ENCODE measurements at regions not wholly inside any gene's neighbourhood (a gene's known extent, or its start where the extent isn't known, plus 50 kb on each side); places are given as distances from the start of the nearest gene placed in this dataset.

DNA sequence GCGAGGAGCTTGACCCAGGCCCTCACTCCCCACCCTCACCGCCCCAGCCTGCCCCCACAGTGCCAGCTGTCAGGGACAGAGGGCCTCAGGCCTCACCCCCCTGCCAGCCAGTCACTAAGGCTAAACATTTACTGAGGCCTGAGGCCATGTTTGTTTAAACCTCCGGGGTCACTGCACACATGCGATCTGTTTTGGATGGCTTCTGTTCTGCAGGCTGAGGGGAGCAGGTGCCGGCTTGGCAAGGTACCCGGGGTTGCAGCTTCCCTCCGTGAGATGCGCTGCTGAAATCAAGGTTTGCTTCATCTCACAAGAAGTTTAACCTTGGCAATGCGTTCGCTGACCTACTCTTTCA is 103.3 kb upstream of the BOD1 start:
- no peak for DNase-seq (ENCODE audit: low read depth)

DNA sequence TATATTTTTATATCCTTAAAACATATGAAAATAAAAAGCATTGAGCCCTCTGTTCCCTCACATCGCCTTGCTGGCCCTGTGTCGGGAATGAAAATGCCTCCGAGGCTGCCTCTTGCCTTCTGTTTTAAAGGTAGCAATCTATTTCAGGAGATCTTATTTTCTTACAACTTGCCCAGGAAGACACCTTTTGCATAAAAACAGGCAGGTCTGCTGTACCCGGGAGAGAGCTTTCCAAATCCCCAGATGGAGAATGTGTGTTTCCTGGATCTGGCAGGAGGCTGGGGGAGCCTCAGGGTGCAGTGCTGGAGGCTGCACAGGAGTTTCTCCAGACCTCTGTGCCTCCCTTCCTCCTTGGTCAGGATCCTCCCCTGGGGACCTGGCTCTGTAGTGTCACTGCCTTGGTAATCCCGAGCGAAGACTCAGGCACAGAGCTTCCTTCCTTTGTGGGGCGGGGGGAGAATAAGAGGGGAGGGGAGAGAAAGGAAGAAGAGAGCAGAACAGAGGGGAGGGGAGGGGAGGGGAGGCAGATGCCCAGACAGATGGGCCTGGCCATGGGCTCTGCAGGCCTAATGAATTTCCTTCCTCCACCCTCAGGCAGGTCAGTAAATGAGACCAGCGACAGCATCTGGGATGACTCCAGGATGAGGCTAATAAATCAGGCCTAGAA is 104.0 kb upstream of the BOD1 start:
- no peak for DNase-seq (ENCODE audit: low read depth)

DNA sequence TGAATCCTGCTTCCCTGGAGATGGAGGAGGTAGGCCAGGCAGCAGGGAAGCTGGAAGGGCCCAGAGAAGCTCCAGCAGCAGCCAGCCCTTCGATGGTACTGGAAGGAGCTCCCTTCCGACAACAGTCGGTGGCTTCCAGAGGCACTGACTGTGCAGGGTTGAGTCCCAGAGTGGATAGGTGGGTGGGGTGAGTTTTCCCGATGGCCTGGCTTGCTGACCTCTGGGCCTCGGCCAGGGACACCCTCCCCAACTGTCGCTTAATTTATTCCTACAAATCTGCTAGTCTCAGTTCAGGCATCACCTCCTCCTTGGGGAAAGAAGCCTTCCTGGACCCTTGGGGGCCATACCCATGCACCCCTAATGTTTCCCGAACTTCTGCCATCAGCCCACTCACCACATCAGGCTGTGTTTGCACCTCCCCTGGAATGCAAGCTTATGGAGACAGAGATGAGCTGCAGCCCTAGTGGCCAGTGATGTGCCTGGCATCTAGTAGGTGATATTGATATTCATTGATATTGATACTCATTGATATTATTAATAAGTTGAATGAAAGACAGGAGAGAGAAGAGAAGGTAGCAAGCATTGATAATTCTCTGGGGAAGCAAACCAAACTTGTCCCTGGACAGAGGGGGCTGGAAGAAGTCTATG is 104.6 kb upstream of the BOD1 start:
- no peak for DNase-seq (ENCODE audit: low read depth)

DNA sequence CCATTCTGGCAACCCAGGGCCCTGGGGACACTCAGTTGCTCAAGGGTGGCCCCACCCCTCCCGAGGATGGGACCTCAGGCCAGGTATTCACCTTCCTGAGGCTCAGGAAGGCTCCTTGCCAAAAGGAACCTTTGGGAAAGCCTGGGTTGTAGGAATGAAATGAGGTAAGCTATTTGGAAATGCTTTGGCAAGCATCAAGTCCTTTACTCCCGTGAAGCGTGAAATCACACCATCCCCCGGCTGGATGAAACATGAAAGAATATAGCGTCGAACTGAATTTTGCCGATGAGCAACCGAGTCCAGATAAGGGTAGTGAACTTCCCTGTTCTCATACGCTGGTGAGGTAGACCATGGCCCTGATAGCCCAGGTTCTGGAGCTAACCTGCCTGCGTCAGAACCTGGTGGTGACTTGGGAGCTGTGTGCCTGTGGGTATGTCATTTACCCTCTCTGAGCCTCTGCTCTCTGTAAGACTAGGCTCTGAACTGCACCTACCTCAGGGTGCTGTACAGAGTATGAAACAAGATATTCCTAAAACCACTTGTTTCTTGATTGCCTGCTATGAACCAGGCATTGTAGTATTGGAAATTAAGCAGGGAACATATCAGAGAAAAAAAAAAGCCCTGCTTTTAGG is 105.3 kb upstream of the BOD1 start:
- DNase-seq (ENCODE audit: low read depth), result no peak

DNA sequence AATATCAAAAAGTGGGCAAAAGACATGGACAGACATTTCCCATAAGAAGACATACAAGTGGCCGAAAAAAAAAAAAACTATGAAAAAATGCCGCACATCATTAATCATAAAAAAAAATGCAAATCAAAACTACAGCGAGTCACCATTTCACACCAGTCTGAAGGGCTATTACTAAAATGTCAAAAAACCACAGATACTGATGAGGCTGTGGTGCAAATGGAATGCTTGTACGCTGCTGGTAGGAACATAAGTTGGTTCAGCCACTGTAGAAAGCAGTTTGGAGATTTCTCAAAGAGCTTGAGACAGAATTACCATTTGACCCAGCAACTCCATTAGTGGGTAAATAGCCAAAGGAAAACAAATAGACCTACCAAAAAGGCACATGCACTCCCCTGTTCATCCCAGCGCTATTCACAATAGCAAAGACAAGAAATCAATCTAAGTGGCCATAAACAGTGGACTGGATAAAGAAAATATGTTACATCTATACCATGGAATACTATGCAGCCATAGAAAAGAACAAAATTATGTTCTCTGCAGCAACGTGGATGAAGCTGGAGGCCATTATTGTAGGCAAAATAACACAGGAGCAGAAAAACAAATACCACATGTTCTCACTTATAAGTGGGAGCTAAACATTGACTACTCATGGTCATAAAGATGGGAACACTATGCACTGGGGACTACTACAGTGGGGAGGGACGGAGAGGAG is 110.6 kb upstream of the BOD1 start:
- DNase-seq (ENCODE audit: low read depth), result no peak

DNA sequence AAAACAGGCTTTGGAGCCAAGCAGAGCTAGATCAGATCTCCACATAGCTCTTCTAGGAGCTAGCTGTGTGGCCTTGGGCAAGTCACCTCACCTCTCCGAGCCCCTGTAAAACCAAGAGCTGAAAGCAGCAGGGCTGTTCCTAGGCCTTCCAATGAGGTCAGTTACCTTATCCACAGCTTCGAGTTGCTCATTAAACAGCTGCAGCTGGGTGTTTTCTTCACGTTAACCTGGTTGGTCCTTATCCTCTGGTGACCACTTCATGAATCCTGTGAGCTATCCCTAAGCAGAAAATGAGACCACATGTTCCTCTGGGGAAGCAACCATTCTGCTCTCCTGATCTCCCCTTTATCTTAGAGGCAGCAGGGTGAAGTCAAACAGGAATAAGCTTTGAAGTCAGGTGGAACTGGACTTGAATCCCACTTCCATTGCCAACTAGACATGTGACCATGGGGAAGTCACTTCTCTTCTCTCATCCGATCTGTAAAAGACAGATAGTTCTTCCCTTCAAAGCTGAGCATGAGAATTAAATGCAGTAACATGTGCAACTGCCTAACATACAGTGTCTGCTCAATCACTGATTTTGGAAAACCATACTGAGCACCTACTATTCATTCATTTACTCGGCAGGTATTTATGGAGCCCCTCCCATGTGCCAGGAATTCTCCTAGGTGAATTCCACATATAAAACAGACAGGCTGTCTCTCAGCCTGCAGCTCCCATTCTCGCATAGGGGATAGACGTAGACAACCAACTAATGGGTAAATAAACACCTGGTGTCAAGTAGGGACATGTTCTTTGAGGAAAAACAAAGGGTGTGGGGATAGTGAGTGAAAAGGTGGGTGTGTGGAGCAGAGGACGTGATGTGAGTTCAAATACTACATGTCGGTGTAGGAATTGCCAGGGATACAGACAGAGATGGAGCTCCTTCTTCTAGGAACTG is 111.7 kb upstream of the BOD1 start:
- DNase-seq (ENCODE audit: low read depth), result no peak

DNA sequence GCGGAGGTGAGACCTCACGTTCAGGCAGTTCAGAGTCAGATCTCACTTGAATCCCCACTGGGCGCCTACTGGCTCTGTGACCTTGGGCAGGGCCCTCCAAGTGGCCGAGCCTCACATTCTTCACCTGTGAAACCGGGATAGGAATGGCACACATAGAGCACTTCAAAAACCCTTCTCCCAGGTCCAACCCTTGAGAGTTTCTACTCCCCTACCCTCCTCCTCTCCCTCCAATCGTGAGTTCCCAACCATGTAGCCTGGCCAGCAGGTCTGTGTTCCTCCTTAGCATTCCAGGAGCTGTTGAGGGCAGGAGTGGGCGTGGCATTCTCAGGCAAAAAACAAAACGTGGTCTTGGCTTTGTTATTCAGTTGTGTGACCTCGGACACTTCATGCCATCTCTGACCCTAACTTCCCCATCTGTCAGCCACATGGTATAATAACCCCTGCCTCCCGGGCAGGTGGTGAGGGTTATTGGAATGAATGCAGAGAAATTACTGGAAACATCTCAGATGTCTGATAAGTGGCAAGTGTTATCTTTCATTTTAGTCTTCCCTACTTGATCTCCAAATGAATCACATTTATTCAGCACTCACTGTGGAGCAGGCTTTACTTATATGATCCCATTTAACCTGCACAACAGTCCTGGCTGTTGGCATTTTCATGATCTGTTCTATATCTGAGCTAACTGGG is 112.8 kb upstream of the BOD1 start:
- DNase-seq (ENCODE audit: low read depth), result no peak

DNA sequence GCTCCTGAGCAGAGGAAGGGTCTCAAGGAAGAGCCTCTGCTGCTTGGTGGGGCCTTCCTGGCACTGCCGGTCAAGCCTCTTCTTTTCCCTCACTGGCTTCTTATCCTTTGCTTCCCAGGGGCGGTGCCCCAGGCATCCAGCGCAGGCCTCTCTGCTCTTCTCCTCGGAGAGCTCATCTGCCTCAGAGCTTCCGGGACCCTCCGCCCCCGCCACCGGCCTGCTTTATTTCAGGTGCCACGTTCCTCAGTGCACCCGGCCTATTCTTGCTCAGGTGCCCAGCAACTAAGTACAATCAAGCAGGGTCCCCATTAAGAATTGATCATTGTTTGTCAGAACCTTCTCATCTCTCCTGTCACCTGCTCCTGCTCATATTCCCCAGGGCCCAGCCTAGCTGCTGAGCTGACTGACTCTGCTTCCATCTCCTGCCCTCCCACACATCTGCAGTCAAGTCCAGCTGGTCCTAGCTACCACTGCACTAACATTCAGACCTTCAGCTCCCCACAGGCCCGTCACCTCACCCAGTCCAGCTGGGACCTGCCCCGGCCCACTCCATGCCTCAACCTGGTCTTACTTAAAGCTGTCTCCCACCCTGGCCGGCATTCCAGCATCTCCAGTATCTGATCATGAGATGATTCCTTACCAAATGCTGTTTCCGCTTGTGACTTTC is 114.3 kb upstream of the BOD1 start:
- no peak for DNase-seq (ENCODE audit: low read depth)

DNA sequence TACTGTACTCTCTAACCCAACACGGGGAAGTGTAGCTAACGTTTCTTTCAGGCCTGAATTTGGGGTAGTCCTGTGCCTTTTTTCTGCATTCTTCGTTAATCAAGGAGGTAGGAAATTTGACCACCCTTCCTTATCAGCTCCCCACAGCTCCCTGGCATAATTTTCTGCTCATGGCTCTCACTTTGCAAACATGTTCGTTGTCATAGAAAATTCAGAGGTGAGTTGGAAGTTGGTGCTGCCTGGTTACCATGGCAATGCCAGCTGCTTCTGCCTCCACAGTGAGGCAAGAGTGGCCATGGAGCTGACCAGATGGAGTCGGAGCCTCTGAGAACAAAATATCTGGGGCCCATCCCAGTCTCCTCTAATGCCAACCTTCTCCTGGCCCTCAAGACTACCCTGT is 116.6 kb upstream of the BOD1 start:
- DNase-seq (ENCODE audit: low read depth), result no peak

DNA sequence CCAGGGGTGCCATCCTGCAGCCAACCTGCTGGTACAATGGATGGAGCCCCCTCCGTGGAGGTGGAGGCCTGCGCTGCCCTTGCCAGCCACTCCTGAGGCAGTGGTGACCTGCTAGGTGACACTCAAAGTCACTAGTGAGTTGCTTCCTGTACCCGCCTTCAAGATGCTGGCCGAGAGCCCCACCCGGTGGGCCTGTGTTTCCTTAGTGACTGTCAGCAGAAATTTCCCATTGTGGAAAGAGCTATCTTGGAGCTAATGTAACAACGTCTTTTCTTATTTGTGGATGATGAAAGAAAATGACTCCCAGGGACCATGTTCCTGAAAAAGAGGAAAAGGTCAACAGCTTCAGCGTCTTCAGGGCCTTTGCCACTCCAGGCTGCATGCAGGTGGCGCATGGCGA is 117.0 kb upstream of the BOD1 start:
- DNase-seq (ENCODE audit: low read depth), result no peak

DNA sequence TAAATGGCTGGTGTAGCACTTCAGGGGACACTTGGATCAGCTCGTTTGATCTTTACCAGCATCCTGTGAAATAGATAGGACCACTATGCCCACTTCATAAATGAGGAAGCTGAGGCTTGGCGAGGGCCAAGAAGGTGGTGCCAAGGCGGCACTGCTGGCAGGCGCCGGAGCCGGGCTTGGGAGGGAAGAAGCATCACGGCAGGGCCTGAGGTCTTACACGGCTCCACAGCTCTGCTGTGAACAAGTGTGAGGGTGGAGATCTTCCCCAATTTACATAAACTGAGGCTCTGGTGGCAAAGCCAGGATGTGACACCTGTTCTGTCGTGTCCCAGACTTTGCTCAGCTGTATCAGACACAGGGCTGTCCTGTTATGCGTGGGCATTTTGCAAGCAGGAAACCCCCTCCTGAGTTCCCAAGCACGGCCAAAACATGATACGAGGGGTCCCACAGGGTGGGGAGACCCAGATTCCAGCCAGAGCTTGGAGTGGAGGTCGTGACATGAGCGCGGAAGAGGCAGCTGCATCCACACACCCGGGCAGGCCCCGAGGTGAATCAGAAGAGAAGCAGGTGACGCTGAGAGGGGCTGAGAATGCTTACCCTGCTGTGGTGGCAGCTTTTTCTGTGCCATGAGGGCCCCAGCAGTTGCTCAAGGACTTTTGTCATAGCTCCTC is 117.5 kb upstream of the BOD1 start:
- DNase-seq (ENCODE audit: low read depth), result no peak

DNA sequence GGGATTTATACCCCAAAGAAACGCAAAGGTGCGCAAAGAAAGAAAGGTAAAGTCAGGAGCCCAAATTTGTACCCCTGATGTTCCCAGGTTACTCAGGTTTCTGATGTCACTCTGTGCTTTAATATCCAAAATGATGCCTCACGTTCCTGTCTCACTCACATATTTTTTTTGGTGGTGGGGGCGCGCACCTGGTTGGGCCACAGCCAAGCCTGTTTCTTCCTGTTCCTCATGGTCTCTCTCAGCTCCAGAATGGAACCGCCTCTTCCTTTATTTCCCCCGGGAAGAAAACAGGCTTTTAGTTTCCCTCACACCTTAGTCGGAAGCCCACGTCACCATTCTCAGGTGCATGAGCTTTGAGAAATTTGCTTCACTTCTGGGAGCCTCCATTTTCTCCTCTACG is 118.3 kb upstream of the BOD1 start:
- no peak for DNase-seq (ENCODE audit: low read depth)

DNA sequence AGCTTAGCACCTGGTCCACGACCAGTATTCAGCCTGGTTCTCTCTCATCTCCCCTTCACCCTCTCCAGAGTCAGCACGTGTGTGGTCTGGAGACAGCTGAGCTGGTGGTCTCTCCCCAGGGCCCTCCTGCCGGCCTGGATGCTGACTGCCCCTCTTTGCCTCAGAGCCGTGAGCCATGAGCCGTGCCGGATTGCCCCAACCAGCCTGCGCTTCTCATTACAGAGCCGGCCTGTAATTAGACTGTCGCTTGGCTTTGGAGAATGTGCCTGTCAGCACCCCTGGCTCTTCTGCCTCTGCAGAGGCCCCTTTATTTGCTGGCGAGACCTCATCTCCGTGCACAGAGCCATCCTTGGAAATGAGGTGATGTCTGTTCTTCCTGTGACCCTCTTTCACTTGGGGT is 118.7 kb upstream of the BOD1 start:
- no peak for DNase-seq (ENCODE audit: low read depth)

DNA sequence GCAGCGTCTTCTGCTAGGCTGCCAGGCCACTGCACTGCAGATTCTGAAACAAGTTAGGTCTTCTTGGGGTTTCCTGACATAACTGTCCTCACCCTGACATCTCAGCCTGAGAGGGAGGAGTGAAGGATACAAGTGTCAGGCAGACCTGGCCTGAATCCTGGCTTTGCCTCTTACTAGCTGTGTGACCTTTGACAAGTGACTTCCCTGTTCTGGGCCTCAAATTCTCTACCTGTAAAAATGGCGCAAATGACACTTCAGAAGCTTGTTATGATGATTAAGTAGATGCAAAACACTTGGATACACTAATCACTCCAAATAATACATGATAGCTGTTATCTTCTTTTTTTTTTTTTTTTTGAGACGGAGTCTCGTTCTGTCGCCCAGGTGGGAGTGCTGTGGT is 119.2 kb upstream of the BOD1 start:
- no peak for DNase-seq (ENCODE audit: low read depth)

DNA sequence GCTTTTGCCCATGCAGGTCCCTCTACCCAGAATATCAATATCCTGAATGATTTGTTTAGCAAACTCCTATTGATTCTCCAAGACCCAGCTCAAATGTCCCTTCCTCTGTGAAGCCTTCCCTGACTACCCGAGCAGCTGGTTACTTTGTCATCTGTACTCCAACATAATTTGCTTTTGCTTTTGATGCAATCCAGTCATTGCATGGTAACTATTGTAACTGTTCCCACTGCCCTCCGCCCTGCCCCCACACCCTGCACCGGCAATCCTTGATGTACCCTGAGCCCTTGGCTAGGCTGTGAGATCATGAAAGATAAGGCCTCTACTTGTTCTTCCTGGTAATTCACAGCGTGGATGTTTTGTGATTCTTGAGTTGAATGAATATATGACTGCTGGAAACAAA is 119.9 kb upstream of the BOD1 start:
- no peak for DNase-seq (ENCODE audit: low read depth)

DNA sequence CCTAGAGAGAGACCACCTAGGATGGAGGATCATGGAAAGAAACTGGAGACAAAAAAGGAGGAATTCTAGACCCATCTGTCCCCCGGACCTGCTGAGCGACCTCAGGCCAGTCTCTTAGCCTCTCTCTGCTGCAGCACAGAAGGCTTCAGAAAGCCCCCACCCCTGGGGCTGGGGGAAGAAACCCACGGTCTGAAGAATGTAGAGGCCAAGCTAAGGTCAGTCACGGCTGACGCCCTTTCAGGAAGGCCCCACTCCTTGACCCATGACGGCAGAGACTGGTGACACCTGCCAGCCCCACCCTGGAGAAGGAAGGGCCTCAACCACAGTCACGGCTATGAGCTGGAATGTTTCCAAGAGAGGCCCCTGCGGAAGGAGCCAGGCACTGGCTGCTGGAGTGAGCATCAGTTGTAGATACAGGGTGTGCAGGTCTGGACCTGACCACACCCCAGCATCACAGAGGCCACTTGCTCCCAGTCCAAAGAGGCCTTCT is 120.5 kb upstream of the BOD1 start:
- no peak for DNase-seq (ENCODE audit: low read depth)

DNA sequence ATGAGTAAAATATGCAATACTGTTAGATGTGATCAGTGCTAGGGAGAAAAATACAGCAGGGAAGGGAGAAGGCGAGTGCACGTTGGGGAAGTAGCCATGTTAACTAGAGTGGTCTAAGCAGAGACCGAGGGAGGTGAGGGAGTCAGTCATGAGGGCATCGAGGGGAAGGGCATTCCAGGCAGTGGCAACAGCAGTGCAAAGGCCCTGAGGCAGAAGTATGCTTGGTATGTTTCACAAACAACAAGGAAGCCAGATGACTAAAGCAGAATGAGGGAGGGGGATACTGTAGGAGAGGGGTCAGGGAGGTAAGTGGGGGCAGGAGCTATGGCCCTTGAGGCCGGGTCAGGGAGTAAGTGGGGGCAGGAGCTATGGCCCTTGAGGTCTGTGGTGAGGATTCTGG is 123.3 kb upstream of the BOD1 start:
- DNase-seq (ENCODE audit: low read depth), result no peak

DNA sequence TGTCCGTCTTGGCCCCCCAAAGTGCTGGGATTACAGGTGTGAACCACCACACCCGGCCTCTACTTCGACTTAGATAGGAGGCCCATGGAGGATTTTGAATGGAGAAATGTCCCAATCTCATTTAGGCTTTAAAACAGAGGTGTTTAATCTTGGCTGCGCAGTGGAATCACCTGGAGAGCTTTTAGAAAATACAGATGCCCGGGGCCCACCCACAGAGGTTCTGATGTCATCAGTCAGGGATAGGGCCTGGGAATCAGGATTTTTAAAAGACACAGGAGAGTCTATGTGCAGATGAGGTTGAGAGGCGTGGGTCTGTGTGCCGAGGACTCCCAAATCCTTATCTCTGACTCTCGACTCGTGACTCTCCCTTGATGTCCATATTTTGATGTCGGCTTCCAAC is 124.0 kb upstream of the BOD1 start:
- no peak for DNase-seq (ENCODE audit: low read depth)

DNA sequence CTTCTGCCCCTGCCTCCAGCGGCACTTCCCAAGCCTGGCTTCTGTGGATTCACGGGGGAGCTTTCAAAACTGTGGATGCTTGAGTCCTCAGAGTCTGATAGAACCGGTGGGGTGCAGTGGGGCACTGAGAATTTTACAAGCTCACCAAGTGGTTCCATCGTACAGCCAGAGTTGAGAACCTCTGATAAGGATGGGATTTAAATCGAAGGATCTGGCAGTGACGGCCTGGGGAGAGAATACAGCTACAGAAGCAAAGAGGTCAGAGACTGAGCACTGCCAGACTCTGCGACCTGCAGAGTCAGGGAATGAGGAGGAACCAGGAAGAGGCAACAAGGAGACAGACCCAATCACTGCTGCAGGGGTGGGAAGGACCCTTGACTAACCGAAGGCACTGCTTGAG is 124.6 kb upstream of the BOD1 start:
- no peak for DNase-seq (ENCODE audit: low read depth)

DNA sequence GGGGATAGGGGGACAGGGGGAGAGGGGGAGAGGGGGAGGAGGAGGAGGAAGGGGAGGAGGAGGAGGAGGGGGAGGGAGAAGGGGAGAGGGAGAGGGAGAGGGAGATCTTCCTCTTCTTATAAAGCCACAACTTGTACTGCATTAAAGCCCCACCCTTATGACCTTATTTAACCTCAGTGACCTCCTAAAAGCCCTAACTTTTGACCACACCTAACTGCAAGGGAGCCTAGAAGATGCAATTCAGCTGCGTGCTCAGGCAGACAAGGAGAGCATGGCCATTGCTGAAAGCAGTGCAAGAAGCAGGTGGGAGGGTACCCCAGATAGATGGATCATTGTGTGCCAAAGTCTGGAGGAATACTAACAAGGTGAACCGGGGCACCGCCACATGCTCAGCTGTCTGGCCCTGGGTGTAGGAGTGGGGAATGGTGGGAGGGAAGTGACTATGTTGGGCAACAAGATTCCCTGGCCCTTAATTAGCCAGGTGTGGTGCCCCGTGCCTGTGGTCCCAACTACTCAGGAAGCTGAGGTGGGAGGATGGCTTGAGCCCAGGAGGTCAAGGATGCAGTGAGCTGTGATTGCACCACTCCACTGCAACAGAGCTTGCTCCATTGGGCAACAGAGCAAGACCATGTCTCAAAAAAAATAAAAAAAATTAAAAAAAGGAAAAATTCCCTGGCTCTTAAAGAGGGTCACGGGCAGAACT is 125.4 kb upstream of the BOD1 start:
- DNase-seq (ENCODE audit: low read depth), result no peak

All from GM04504 (cell line).